Stimulated activated CD8-positive, alpha-beta memory T cell treated with anti-CD3 and anti-CD28 coated beads, Interleukin-12 subunit alpha, Interleukin-12 subunit beta, amount 100 ng/mL, for 24 hours (primary cell): ENCODE measurements at regions not wholly inside any gene's neighbourhood (a gene's known extent, or its start where the extent isn't known, plus 50 kb on each side); places are given as distances from the start of the nearest gene placed in this dataset.

Experiments used
- DNase-seq: peaks from one replicate; pipeline ENCODE4 v3.0.0-alpha.2; 2020; ENCODE audit errors: extremely low read depth

- no peak for DNase-seq
Measured at GRCh38 chr17:72301887-72302286, 181.1 kb downstream of the SOX9 start.

DNA sequence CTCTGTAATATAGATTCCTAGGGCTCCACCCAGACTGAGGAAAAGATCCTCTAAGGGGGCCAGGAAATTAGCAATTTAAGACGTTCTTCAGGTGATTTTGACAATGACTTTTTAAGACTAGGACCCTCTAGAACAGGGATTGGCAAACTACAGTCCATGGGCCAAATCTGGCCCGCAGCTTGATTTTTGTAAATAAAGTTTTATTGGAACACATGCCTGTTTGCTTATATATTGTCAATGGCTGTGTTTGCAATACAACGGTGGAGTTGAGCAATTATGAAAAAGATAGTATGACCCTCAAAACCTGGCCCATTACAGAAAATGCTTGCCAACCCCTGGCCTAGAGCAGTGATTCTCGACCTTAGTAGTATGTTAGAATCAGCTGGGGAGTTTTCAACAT, 181.9 kb downstream of the SOX9 start:
- no peak for DNase-seq

DNA sequence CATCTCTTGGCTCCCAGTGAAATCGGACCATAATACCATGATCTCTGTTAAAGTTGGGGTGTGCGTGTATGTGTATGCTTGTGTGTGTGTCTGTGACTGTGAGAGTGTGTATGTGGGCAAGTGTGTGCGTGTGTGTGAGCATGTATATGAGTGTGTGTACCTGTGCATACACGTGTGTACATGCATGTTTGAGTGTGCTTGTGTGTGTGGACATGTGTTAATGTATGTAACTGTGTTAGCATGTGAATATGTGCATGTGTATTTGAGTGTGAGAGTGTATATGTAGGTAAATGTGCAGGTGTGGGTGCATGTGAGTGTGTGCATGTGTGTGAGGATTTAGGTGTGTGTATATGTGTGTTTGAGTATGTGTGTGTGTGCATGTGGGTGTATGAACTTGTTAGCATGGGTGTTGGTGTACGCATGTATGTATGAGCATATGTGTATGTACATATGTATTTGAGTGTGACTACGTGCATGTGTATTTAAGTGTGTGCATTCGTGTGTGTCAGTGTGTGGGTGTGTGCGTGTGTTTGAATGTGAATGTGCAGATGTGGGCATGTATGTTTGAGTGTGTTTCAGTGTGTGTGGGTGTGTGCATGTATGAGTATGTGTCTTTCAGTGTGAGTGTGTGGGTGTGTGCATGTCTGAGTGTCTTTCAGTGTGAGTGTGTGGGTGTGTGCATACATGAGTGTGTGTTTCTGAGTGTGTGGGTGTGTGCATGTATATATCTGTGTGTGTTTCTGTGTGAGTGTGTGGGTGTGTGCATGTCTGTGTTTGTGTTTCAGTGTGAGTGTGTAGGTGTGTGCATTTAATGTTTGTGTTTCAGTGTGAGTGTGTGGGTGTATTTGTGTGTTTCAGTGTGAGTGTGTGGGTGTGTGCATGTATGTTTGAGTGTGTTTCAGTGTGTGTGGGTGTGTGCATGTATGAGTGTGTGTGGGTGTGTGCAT, 183.2 kb downstream of the SOX9 start:
- no peak for DNase-seq

DNA sequence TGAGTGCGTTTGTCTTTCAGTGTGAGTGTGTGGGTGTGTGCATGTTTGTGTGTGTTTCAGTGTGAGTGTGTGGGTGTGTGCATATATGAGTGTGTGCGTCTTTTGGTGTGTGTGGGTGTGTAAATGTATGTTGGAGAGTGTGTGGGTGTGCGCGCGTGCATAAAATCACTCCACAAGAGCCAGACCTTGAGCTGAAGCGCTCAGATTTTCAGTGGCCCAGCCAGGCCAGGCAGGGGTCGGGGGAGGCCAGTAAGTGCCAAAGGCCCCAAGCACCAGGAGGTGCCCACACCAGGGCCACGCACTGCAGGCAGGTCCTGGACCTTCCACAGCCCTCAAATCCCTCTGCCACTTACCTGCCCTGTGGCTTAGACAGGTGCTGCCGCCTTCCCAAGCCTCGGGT, 184.0 kb downstream of the SOX9 start:
- DNase-seq: no peak

DNA sequence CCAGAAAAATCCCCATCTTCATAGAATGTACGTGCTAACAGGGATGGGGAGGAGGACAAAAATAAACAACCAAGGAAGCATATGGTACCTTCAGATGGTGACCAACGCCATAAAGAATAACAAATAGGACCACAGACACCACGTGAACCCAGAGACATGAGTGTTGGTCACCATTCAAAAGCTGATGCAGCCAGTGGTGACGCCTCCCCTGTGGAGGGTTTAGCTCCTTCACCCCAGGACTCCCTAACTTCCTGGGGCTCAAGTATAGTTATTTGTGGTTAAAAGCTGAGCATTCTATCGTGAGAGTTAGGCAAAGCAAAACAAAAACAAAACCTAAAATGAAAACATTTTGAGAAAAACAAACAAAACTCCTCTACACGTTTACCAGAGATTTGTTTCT, 184.7 kb downstream of the SOX9 start:
- DNase-seq: no peak

DNA sequence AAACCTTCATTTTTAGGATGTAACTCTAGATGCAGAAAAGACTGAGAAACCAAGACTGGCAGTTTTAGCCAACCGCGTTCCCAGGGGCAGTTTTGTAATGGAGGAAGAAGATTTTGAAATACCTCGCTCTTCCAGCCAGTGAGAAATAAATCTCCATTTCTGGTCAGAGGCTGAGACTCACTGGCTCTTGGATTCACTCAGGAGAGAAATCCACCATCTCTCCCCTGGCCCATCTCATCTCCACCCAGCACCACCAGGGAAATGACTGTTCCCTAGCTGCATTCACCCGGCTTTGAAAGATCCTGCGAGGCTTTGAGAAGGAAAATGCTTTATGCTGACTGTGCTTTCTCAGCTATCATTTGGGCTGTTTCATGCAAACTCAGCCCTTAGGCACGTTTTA, 185.2 kb downstream of the SOX9 start:
- DNase-seq: no peak

DNA sequence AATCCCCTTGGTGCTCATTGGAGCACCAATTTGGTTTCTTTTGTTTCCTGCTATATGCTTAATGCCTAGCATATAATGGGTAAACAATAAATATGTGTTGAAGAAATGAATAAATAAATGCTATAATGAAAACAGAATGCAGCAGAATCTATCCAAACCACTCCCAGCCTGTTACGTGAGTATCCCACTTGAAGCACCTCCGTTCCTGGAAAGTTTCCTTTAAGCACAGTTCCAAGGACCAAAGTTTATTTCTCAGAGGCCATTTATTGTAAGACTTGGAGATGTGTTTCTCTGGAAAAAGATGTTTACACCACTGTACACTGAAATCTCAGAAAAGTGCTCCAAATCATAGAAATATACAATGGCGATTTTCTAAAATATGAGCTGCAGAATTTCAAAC, 187.0 kb downstream of the SOX9 start:
- no peak for DNase-seq

DNA sequence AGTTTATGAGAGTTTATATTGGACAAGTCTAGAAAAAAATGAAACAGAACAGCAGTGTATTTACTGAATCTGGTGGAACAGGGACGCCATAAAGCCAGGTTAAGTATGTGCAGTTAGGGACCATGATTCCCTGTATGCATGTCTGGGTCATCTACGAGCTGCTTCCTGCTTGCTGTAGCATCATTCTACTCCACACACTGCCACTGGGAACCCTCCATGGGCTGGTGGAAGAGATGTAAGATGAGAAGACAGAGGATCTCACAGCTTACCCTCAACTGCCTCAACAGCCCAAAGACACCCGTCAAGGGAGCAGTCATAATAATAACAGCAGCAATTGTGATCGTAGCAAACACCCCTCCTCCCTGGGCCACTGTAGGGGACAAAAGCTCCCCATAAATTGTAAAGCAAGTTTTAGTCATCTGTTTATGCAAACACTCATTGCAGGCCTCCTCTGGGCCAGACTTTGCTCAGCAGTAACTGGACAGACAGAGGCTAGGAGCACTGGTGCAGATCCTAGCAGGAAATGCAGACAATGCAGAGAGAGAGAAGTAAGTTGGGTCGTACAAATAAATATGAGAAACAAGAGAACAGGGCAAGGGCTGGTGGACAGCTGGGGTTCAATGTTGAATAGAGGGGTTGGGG, 188.0 kb downstream of the SOX9 start:
- DNase-seq: no peak

- DNase-seq: no peak
Measured at GRCh38 chr17:72311004-72311403, 190.2 kb downstream of the SOX9 start.

- no peak for DNase-seq
Measured at GRCh38 chr17:72315122-72315913, 194.5 kb downstream of the SOX9 start.

DNA sequence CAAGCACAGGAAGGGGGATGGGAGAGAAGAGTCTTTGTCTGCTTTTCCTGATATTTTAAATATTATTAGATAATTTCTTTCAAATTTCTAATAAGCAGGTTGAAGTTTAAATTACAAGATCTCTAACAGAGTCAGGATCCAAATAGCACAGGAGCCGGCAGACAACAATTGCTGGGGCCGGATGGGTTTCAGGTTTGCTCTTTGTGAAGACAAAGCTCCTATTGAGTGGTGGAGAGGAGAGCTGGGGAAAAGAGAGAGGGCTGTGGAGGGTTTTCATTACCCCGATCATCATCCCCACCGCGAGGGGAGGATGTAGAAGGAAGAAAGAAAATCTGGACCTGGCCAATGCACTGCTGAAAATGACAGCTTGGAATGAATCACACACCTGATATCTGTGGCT, 197.3 kb downstream of the SOX9 start:
- no peak for DNase-seq

GRCh38 chr17:72321896-72322295, 201.1 kb downstream of the SOX9 start:
- DNase-seq: no peak

GRCh38 chr17:72332367-72332766, 211.5 kb downstream of the SOX9 start:
- no peak for DNase-seq

DNA sequence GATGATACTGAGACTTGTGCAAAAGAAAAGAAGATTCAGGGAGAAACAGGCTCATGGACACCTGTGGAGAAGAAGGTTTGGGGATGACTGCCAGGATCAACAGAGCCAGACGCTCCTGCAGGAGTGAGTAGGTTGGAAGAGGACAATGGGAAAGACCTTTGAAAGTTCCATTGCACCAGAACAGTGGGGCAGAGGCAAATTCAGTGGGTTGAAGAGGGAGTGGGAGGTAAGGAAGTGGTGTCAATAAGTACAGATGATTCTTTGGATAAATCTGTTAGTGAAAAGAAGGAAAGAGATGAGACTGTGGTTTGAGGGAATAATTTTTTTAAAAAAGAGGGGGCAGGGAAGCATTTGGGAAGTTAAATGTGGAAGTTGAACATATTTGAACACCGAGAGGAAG, 212.8 kb downstream of the SOX9 start:
- DNase-seq: no peak

DNA sequence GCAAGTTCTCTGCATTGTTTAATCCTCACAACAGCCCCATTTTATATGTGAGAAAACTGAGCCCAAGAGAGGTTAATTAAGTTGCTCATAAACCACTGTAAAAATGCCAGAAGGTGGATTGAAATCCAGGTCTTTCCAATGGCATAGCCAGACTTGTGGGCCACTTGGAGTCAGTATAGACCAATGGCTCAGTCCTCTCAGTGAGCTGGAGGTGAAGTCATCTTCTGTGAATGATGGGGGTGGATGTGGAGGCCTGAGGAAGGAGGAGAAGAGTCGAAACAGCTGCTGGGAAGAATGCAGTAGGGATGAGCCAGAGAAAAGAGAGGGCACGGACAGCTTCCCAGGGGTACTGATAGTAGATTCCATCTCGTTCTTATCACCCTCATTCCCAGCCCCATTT, 213.4 kb downstream of the SOX9 start:
- no peak for DNase-seq

DNA sequence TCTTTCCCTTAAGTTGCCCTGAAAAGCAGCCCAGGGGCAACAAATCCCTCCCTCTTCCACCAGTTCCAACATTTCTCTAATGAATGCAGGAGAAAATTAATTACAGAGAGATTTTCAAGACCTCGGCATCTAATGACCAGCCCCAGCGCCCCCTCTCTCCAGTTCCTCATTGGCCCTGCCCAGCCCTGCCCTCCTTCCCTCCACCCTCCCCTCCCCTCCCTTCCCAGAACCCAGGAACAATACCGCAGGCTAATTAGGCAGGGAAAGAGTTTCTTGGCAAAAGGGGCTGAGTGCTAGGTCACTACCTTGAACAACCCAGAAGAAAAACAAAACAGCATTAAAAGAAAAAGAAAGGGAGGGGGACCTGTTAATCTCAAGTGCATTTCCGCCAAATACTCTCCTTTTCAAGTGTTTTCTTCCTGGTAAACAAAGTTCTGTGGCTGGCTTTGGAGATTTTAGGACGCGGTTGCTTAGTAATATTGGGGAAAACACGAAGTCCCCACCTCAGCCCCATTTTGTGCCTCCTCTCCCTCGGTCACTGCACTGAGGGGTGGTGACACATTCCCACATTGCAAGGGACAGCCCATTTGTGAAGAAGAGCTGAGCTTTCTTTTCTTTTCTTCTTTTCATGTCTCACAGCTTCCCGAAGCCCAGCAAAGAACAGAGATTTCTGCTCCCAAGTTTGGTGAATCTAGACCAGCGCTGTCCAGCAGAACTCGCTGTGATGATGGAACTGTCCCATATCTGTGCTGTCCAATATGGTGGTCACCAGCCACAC, 215.4 kb downstream of the SOX9 start:
- DNase-seq: no peak

- no peak for DNase-seq
Measured at GRCh38 chr17:72336804-72337070, 215.9 kb downstream of the SOX9 start.

DNA sequence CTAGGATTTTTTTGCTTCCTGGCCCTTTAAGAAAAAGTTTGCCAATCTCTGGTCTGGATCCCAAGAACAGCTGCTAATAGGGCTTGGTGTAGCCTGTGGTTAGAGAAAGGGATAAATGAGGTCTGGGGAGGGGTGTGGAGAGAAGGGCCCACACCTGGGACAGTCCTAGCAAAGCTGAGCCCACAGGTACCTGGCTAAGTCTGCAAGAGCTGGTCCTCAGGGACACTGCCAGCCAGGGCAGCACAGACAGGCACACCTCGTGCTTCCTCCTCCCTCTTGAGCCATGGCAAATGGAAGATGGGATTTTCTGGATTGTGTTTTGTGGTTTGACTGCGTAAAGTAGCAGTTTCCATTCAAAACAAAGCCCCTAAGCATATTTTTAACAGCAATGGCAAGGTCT, 217.5 kb downstream of the SOX9 start:
- DNase-seq: no peak

GRCh38 chr17:72338847-72339790, 218.3 kb downstream of the SOX9 start:
- no peak for DNase-seq

DNA sequence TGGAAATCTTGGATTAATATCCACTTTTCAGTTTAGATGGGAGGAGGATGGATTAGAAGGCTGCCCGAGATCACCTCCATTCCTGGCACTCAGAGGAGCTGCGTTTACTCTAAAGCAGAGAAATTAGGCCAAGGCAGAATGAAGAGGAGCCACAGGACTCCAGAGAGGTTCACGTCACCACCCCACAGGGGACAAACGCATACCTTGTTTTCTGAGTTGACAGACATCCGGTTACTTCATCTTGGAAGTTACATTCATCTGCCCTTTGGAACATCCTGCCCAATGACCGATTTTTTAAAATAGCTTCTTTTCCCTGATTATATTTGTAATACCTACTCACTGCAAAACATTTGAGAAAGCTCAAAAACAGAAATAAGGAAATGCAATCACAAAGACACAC, 220.0 kb downstream of the SOX9 start:
- DNase-seq: no peak

DNA sequence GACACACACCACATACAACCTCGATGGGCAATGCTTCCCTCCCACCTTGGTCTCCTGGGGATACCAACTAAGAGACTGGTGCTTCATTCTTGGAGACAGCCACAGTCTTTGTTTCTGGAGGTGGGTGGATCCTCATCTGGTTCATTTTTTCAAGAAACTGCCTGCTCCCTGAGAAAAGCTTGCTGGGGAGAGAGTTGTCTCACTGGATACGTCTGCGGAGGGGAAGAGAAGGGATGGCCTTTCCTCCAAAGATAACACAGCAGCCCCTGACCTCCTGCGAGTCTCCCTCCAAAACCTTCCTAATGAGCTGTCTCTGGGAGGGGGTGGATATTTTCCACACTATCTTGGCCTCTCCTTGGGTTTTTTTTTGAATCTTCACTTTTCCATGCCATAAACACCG, 221.2 kb downstream of the SOX9 start:
- no peak for DNase-seq
